Tibial nerve (tissue), 3 donors: ENCODE measurements at regions not wholly inside any gene's neighbourhood (a gene's known extent, or its start where the extent isn't known, plus 50 kb on each side); places are given as distances from the start of the nearest gene placed in this dataset.

Experiments used
- CTCF ChIP-seq, 5 experiments: fragments of 200-600 bp in 3 of 5; fragments of 450-650 bp in 2 of 5; sonication (generic) in 3 of 5; IDR thresholded peaks; one replicate each; pipeline ENCODE4 v1.5.1; 2016 to 2019; ENCODE audit warnings: antibody characterized with exemption in 5 of 5, mild to moderate bottlenecking in 3 of 5, moderate library complexity in 2 of 5
- POLR2A ChIP-seq, 2 donors: fragments of 450-650 bp; IDR thresholded peaks; one replicate each; pipeline ENCODE4 v1.6.1; 2017; ENCODE audit warnings: antibody characterized with exemption in 2 of 2, mild to moderate bottlenecking in 2 of 2, moderate library complexity in 2 of 2

DNA sequence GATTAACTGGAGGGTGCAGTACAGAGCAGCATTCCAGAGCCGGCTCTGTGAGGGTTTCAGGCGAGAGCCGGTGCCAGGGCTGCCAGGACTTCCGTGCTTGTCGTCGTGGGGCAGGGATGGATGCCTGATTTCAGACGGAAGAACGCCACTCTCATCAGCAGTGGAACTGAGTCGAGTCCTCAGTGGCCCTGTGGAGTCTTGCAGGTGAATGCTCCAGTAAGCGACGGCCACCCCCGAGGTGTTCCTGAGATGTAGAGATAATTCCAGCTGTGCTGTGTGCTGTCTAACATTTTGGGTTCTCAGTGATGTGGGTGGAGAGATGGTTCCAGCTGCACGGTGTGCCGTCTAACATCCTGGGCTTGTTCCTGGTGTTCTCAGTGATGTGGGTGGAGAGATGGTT lies 103.1 kb upstream of the ALKAL2 start:
- TF ChIP-seq CTCF (IDR thresholded peaks at IDR 0.05), result no peak
- TF ChIP-seq POLR2A (IDR thresholded peaks at IDR 0.05), result no peak
